GM12878 (cell line): ENCODE measurements at regions not wholly inside any gene's neighbourhood (a gene's known extent, or its start where the extent isn't known, plus 50 kb on each side); places are given as distances from the start of the nearest gene placed in this dataset.
"Not testable (repeated sequence)": the region's sequence is repeated elsewhere in the genome, so short reads cannot be mapped to it uniquely, and the experiment has no call there.

Source experiments
- ATAC-seq: fragments of 200-7000 bp; cut with Tn5 transposase; 3 replicates; pipeline ENCODE4 v1.9.1; 2020; ENCODE audit warnings: mild to moderate bottlenecking, moderate library complexity
- BruUV-seq: library from RNA; stranded (reverse); fragments of 400-500 nt; replicated peaks from 2 replicates; lab custom pipeline; 2021; lab: Mats Ljungman, UMichigan
- CTCF ChIA-PET: fragments of 300-600 bp; sonication (Branson Sonifier 250); formaldehyde crosslinking; extraction: SDS; loops from one replicate; lab custom pipeline; 2021; ENCODE audit warnings: inconsistent platforms; lab: Yijun Ruan, JAX
- POLR2A ChIA-PET: fragments of 350-600 bp; formaldehyde crosslinking; extraction: SDS; loops from one replicate; lab custom pipeline; 2021; ENCODE audit warnings: inconsistent platforms; lab: Charles Lee
- RAD21 ChIA-PET: fragments of 300-600 bp; sonication (Branson Sonifier 250); formaldehyde crosslinking; loops from one replicate; lab custom pipeline; 2023; ENCODE audit warnings: antibody characterized with exemption; ENCODE audit not compliant: unreplicated experiment; lab: Charles Lee
- SMC1A ChIA-PET: fragments of 300-600 bp; sonication (Branson Sonifier 250); formaldehyde crosslinking; loops from one replicate; lab custom pipeline; 2023; ENCODE audit not compliant: unreplicated experiment, uncharacterized antibody; lab: Charles Lee
- DNase-seq: peaks from one replicate; pipeline ENCODE4 v3.0.0-alpha.2; 2011; ENCODE audit warnings: low read depth, low spot score
- FAIRE-seq: peaks from 3 replicates; lab custom pipeline; 2011; peaks lifted over from hg19 to GRCh38; lab: Jason Lieb, UNC
- H2AFZ ChIP-seq: 2 replicates; pipeline ENCODE4 v1.6.0; 2011; ENCODE audit warnings: low read depth, low read length, control low read depth; ENCODE audit not compliant: control insufficient read depth
- H3K27ac ChIP-seq: 2 replicates; pipeline ENCODE4 v1.5.1; 2011; ENCODE audit warnings: control low read depth; ENCODE audit not compliant: control insufficient read depth, insufficient read depth
- H3K27me3 ChIP-seq, 2 experiments: replicated peaks in 1 of 2; 2 replicates each; pipeline versions ENCODE4 v1.6.0 to v1.6.1; 2011; ENCODE audit warnings: low read length in 1 of 2; ENCODE audit not compliant: control insufficient read depth in 2 of 2, insufficient read depth in 2 of 2
- H3K36me3 ChIP-seq, 2 experiments: 2 replicates each; pipeline ENCODE4 v1.5.1; 2011; ENCODE audit warnings: low read length in 1 of 2; ENCODE audit not compliant: control insufficient read depth in 2 of 2, insufficient read depth in 2 of 2
- H3K4me1 ChIP-seq: 2 replicates; pipeline ENCODE4 v1.6.1; 2011; ENCODE audit warnings: mild to moderate bottlenecking, low read length, moderate library complexity, mixed read lengths; ENCODE audit not compliant: control insufficient read depth, insufficient read depth
- H3K4me2 ChIP-seq: 2 replicates; pipeline ENCODE4 v1.6.0; 2011; ENCODE audit warnings: control low read depth; ENCODE audit not compliant: control insufficient read depth, insufficient read depth
- H3K4me3 ChIP-seq: fragments of 200-600 bp; sonication (generic); 2 replicates; pipeline ENCODE4 v1.5.1; 2016
- H3K79me2 ChIP-seq: 2 replicates; pipeline ENCODE4 v1.6.0; 2011; ENCODE audit warnings: low read length; ENCODE audit not compliant: control insufficient read depth, insufficient read depth
- H3K9ac ChIP-seq: 2 replicates; pipeline ENCODE4 v1.8.0; 2011; ENCODE audit warnings: low read length, control low read depth, mixed read lengths; ENCODE audit not compliant: control insufficient read depth, insufficient read depth
- H3K9me3 ChIP-seq: replicated peaks from 3 replicates; pipeline ENCODE4 v1.5.1; 2011; ENCODE audit warnings: mild to moderate bottlenecking, low read length; ENCODE audit not compliant: control insufficient read depth, insufficient read depth
- H4K20me1 ChIP-seq: 2 replicates; pipeline ENCODE4 v1.6.0; 2011; ENCODE audit not compliant: control insufficient read depth, insufficient read depth
- WGBS: methylation state at CpG from one replicate; pipeline ENCODE4 v1.1.6; 2016; ENCODE audit warnings: low lambda C conversion rate; ENCODE audit not compliant: insufficient replicate concordance, insufficient coverage; ENCODE audit errors: missing lambda C conversion rate; 5-methylcytosine and 5-hydroxymethylcytosine counted together
- in situ Hi-C: fragments of 300-500 bp; cut with MboI; formaldehyde crosslinking; loops from 9 replicates; pipeline ENCODE4 v1.14.3; 2018; ENCODE audit warnings: mixed read lengths
- intact Hi-C: fragments of 100-400 bp; cut with micrococcal nuclease; formaldehyde crosslinking; loops from one replicate; pipeline ENCODE4 v1.14.2; 2022; ENCODE audit not compliant: unreplicated experiment

DNA sequence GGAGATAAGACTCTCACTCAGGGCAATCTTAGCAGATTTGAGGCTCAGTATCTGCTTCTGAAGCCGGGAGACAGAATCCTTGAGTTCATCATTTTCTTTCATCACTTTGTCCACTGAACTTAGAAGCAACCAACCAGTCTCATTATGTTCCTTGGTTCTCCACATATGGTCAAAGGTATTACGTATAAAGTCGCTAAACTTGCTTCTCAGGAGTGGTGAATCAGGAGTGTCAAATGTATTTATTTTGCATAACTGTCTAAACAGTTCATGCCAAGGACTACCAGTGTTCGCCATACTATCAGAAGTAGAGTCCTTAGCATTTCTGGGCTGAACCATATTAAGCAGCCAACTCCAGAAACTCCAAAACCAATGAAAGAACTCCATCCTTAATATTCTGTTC is 163.0 kb upstream of the ZNF184 start:
- CTCF ChIA-PET, POLR2A ChIA-PET, BruUV-seq, H3K4me3 ChIP-seq, H4K20me1 ChIP-seq, intact Hi-C loops, H3K9ac ChIP-seq, H3K4me1 ChIP-seq, H3K27me3 ChIP-seq, FAIRE-seq, H3K27ac ChIP-seq, H2AFZ ChIP-seq, H3K4me2 ChIP-seq, DNase-seq, H3K79me2 ChIP-seq, H3K36me3 ChIP-seq, ATAC-seq, H3K9me3 ChIP-seq: not testable (repeated sequence)
- ChIA-PET RAD21 (interaction anchor here (1.9 kb wide), 1 partner anchor 117 kb away, joined by 4 read pairs; no protein-coding TSS in a partner anchor), SMC1A (interaction anchor here (0.9 kb wide), 1 partner anchor 82 kb away, joined by 3 read pairs; no protein-coding TSS in a partner anchor)
- 59% methylated on average over 4 of the region's 4 CpGs for WGBS
- in situ Hi-C loops = loop anchor here (25.0 kb wide), 1 partner anchor 974 kb away; the partner anchor contains the start of gene ZNF322

DNA sequence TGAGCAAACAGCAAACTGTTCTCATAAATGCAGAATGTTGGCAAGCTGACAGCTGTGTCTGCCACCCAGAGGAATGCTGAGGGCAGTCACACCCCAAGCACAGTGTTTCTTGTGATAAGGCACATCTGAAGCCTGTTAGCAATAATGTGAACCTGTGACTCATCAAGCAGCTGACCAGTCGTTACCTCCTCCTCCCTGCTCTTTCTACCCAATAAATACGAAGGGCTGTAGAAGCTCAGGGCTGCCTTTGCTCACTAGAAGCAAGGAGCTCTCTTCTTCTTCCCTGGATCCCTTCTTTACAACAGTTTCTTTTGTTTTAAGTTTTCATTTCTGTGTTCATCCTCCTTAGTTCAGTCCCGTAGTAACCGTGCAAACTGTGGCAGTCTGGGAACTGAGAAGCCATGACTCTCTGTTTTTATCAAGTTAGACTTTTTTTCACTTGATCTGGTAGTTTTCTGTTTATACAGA is 160.3 kb upstream of the ZNF184 start:
- SMC1A ChIA-PET, H3K27me3 ChIP-seq, H3K9me3 ChIP-seq, BruUV-seq, H3K4me1 ChIP-seq, H3K9ac ChIP-seq, RAD21 ChIA-PET, H3K4me2 ChIP-seq, FAIRE-seq, DNase-seq, POLR2A ChIA-PET, ATAC-seq, H3K4me3 ChIP-seq, H3K36me3 ChIP-seq, H3K27ac ChIP-seq, H3K79me2 ChIP-seq, intact Hi-C loops, H4K20me1 ChIP-seq, H2AFZ ChIP-seq: not testable (repeated sequence)
- in situ Hi-C loops = loop anchor here (25.0 kb wide), 1 partner anchor 971 kb away; the partner anchor contains the start of gene ZNF322
- CTCF ChIA-PET = interaction anchor here (1.7 kb wide), 1 partner anchor 14 kb away, joined by 4 read pairs; no protein-coding TSS in a partner anchor
- 49% methylated on average over 4 of the region's 4 CpGs for WGBS
